ENCODE measurements at regions not wholly inside any gene's neighbourhood (a gene's known extent, or its start where the extent isn't known, plus 50 kb on each side); places are given as distances from the start of the nearest gene placed in this dataset.
"Not testable (repeated sequence)": the region's sequence is repeated elsewhere in the genome, so short reads cannot be mapped to it uniquely, and the experiment has no call there.

DNA sequence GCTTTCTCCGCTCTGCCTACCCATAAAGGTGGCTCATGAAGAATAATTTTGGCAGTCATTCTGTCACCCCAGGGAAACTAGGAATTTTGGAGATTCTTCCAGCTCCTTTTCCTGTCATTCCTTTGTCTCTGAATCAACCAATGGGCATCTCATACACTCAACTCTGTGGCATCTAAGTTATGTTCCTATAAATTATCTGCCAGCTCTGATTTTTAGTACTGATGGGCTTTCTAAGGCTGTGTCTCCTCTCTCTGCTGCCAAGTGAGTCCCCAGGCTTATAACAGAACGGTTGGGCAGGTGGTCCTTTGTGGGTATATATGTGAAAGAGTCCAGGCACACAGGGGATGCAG lies 226.8 kb downstream of the NMUR2 start:
- no peak for DNase-seq (ENCODE audit: low read depth)

DNA sequence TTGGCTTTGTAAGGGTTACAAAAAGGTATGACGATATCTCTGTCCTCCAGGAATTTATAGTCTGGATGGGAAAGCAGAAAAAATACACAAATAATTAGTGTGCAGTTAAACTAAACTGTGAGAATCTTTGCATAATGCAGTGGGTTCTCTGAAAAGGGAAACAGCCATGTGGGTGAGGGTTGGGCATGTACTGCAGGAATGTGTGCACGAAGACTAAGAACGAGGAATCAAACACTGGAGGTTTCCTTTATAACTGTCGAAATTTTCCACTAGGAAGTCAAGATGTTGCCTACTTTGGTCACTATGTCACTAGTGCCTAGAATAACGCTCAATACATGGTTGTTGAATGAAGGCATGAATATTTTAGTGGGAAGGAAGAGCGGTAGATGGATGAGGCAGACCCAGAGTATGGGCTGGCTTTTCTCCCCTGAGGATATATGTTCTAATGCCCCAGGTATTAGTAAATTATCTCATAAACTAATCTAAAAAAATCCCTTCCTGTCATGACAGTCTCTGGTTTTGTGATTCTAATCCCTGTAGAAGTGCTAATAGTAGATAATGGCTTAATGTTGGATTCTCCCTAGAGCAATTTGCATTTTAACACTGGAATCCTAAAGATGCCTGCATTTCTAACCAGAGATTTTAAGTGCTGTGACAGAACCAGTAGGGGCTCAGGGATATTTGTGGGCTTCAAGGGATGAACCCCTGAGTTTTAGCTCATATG lies 227.3 kb downstream of the NMUR2 start:
- DNase-seq (ENCODE audit: low read depth) = no peak

DNA sequence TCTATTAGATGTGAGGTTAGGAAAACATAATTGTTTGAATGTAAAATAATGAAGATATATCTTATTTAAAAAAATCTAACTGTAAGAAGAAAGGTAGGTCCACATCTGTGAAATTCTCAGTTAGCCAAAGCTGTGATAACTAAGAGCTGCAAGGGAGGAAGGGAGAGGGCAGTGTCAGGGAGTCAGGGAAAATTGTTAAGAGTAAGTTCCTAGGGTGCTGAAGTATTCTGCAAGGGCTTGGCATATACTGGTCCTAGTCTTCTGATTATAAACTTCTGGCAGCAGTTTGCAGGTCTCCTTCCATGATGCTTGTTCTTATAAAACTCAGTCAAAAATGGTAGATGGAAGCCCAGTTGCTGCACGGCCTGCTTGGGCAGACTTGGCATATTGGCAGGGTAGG lies 233.2 kb downstream of the NMUR2 start:
- DNase-seq (ENCODE audit: low read depth) = no peak

DNA sequence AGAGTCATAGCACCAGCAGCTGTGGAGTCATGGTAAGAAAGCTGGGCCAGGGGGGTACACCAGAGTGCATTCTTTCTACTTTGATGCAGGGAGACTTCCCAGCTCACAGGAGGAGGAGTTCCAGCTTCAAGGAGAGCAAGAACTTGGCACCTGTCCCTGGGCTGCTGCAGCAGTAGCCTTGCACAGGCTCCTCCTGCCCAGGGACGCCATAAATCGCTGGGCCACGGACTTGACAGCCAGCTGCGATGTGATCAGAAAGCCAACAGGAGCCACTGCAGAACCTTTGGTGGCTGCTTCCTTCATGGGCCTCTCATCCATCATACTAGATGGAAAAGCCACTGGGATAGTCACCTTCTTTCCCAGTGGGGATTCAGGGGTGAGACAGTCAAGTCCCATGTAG lies 234.7 kb downstream of the NMUR2 start:
- no peak for DNase-seq (ENCODE audit: low read depth)

DNA sequence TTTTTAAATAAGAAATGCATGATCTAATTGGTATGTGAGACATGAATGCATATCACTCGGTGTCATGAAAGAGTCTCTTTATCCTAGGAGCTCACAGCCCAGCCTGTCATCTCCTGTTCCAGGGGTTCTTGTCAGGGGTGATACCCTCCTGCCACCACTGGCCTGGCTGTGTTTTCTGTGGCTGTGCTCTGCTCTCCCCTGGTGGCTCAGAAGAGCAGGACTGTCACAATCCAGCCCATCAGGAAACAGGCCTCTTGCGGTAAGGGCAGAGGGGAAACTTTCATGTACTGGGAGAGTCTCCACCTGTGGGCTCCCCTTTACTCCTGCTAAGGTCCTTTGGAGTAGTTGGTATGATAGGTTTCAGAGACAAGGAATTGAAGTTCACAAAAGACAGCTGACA lies 240.2 kb upstream of the GLRA1 start:
- DNase-seq (ENCODE audit: low read depth) = no peak

DNA sequence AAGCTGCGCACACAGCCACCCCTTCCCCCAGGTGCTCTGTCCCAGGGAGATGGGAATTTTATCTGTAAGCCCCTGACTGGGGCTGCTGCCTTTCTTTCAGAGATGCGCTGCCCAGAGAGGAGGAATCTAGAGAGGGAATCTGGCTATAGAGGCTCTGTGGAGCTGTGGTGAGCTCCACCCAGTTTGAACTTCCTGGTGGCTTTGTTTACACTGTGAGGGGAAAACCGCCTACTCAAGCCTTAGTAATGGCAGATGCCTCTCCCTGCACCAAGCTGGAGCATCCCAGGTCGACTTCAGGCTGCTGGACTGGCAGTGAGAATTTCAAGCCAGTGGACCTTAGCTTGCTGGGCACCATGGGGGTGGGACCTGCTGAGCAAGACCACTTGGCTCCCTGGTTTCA lies 235.2 kb upstream of the GLRA1 start:
- not testable (repeated sequence) for DNase-seq (ENCODE audit: low read depth)

DNA sequence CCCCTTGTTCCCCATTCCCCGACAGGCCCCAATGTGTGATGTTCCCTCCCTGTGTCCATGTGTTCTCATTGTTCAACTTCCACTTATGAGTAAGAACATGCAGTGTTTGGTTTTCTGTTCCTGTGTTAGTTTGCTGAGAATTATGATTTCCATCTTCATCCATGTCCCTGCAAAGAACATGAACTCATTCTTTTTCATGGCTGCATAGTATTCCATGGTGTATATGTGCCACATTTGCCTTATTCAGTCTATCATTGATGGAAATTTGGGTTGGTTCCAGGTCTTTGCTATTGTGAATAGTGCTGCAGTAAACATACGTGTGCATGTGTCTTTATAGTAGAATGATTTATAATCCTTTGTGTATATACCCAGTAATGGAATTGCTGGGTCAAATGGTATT lies 229.8 kb upstream of the GLRA1 start:
- DNase-seq (ENCODE audit: low read depth) = not testable (repeated sequence)

DNA sequence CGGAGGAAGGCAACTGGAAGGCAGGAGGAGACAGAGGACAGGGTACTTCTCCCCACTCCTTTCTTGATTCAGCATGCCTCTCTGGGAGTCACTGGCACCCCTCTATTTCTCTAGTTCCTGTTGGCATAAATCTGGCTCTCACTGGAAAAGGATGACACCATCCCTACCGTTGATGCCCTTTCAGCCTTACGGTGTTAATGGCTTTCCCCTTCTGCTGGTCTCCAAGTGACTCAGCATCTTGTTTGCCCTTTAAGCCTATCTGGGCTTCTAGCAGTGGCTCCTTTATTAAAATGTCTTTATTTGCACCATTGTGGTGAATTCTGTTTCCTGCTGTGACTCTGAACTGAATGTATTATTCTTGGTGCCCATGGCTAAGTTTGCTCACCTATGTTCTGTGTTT lies 227.3 kb upstream of the GLRA1 start:
- DNase-seq (ENCODE audit: low read depth) = no peak

DNA sequence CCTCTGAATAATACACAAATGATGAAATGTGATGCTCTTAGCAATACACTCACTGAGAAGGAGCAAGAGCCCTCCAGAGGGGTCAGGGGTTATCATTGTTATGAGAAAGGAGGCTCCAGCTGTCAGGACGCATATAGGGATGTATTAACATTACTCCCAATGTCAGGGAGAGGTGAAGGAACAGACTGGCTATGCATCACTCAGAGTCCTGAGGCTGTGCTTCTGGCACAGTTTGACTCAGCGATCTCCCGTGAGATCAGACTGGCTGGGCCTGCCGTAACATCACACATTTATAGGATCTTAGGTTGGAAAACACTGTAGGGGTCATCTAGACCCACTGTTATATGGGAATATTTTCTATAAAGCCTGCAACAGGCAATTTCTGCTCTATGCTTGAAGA lies 226.5 kb upstream of the GLRA1 start:
- no peak for DNase-seq (ENCODE audit: low read depth)

DNA sequence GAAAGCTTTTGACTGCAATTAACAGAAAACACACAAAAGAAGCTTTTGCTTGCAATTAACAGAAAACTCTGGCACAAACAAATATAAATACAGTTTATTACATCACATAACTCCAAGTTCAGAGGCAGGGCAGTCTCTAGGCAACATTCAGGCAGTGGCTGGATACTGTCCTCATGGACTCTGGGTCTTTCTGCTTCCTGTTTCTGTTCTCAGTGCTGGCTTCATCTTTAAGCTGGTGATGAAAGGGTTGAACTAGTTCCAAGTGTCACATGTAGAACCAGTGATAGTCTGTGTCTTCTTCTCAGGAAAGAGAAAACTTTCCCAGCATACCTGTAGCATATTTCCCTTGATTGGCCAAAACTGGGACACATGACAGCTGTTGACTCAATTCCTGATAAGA lies 222.6 kb upstream of the GLRA1 start:
- no peak for DNase-seq (ENCODE audit: low read depth)

DNA sequence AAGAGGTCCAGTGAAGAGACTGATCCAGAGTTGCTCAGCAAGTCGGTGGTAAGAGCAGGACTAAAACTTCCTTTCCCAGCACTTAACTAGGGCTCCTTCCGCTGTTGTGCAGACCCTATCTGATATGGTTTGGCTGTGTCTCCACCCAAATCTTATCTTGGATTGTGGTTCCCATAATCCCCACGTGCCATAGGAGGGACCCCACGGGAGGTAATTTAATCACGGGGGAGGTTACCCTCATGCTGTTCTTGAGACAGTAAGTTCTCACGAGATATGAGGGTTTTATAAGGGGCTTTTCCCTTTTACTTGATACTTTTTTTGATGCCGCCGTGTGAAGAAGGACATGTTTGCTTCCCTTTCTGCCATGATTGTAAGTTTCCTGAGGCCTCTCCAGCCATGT lies 221.9 kb upstream of the GLRA1 start:
- DNase-seq (ENCODE audit: low read depth) = no peak

DNA sequence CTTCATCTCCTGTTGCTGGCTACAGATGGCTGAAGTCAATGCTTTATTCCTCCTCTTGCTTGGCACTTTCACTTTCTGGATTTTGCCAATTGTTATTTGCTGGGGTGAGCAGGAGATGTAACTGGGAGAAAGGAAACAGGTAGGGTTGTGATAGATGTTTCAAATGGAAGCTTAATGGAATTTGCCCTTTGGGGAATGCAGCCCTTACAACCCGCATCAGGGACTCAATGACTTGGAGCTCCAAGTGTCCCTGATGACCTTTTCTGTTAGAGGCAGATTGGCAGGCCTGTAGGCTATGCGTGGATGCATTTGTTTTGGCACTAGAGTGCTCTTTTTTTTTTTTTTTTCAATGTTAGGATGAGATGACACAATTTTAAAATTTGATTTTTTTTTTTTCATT lies 219.9 kb upstream of the GLRA1 start:
- DNase-seq (ENCODE audit: low read depth) = no peak

DNA sequence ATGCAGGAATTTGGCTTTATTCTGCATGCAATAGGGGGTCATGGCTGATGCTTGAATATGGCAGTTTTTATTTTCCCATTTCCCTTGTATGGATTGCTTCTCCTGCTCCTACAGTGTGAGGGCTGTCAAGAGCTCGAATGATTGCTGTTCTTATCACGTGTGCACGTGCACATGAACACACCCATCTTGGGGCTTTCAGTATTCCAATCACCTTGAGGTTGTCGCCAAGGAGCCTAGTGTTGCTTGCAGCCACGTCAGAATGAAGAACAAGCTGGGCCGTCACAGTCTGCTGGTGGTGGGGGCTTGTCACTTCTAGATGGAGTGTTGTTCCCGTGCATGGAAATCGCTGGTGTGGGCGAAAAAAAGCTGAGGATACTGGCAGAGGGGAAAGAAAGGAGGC lies 219.4 kb upstream of the GLRA1 start:
- no peak for DNase-seq (ENCODE audit: low read depth)

DNA sequence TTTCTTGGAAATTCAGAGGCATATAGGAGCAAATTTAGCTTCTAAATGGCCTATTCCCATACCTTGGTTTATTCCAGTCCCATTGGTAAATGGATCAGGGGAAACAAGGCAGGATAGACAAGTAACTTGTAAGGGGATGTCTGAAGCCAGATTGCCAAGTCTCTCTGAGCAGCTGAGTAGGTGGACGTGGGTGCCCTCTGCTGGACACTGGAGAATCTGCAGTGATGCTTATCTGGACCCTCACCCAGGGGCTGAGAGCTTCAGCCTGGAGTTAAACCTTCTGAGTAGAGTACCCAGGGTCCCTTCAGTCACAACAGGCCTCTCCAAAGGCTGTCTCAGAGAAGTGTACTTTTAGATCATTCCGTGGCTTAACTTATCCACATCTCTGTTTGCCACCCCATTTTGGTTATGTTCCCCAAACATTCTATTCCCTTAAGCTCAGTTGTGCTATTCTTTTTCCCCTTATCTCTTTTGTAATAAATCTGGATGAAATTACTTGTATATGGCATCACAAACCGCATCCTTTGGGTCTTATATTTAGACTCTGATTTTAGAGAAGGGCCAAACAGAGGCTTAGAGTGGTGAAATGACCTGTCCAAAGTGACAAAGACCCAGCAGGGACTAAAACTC lies 218.3 kb upstream of the GLRA1 start:
- peak; percentile 41 for DNase-seq (ENCODE audit: low read depth)

DNA sequence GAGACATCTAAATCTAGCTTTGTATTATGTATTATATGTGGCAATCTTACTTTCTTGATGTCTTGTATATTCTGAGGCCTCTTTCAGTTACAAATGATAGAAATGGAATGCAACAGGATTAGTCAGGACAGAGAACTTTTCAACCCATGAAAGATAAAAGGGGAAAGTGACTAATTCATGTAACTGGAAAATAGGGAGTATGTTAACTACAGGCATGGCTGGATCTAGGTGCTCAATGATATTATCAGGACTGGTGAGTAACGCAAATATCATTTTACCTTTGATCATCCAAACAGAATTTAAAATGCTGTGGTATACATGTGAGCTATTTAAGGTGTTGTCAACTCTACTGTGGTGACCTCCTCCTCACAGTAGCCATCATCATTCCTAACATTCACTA lies 215.7 kb upstream of the GLRA1 start:
- peak; percentile 25 for DNase-seq (ENCODE audit: low read depth)

DNA sequence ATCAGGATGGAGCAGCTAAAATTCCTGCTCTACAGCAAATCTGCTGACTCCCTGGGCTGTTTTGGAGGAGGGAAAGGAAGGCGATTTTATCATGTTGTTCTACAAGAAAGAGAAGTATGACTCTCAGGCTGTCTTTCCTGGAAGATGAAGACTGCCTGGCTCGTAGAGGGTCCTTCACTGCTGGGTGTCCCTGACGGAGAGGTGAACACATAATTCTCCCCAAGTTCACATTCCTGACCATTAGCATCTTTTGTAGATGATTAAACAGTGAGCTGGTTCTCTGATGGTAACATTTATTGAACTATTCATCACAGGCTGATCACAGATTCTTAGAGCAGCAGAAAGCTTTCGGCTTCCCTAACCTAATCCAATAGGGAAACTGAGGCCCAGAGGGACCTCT lies 212.4 kb upstream of the GLRA1 start:
- no peak for DNase-seq (ENCODE audit: low read depth)

DNA sequence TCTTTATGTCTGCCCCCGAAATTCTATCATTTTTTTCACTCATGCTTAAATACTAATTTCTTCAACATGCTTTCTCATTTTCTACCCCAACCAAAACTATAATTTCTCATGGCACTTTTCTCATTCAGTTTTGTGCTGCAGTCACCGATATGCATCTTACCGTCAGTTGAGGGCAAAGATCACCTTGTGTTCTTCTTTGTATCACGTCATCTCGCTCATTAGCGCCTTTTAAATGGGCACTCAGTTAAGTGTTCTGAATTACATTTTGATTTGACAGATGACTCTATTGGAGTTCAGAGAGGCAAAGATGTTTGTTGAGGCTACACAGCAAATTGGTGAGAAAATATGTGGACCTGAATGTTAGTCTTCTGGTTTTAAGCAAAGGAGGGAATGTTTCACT lies 211.7 kb upstream of the GLRA1 start:
- DNase-seq (ENCODE audit: low read depth) = no peak

DNA sequence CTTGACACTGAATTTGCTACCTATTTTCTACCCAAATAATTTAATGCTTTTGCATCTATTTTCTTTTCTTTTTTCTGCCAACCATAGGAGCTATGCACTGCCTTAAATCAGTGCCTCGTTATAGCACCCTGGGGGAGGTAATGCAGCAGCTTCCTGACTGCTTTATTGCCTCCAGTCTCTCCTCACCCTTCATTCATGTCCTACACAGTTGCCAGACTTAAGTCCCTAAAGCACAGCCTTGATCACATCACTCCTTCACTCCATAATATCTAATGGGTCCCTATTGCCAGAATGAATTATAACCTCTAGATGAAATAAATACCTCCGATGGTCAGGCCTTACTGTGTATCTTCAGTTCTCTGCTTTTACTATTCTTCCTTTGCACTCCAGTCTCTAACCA lies 211.2 kb upstream of the GLRA1 start:
- no peak for DNase-seq (ENCODE audit: low read depth)

DNA sequence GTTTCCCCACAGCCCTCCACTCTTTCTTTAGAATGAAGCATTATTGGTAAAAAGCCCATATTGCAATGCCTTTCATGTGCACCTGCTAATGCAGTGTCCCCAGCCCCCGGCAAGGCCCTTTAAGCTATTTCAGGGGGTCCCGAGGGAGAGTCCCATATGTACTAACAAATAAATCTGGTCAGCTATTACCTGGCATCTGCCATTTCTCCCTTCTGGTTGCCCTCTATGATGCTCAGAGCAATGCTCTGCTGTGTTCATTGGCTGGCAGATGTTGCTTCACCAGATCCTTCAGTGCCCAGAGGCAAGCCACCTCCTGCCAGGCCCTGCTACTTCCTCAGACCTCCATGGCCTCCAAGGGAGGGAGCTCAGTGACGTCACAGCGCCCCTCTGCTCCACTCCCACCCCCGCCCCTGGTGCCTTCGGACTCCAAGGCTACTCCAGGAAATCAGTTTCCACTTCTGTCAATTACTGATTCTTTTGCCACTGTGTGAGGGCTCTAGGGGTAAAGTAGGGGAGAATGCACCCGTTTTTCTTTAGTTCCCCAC lies 201.1 kb upstream of the GLRA1 start:
- no peak for DNase-seq (ENCODE audit: low read depth)

DNA sequence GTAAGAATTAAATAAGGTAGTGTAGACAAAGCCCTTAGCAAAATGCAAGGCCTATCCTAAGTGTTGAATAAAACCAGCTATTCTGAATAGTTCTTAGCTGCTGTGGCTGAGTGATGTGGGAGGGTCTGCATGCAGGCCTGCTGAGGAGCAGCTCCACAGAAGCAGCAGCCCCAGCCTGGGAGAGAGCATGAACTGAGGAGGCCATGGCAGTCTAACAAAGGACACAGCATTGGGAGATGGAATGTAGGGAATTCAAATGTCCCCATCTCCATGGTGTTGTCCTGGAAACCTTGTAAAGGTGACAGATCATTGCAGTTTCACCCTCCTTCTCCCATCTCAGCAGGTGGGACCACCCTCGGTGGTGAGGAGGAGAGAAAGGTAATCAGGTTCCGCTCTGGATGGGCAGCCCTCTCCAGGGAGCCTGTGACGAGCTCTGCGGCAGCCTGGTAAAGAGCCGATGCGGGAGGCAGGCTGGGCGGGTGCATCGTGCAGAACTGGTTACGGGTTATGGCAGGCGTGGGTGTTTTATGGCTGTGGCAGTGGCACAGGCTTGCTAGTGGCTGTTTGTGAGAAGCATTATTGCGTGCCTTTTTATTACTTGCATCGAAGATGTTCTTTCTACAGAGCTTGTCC lies 199.9 kb upstream of the GLRA1 start:
- no peak for DNase-seq (ENCODE audit: low read depth)

DNA sequence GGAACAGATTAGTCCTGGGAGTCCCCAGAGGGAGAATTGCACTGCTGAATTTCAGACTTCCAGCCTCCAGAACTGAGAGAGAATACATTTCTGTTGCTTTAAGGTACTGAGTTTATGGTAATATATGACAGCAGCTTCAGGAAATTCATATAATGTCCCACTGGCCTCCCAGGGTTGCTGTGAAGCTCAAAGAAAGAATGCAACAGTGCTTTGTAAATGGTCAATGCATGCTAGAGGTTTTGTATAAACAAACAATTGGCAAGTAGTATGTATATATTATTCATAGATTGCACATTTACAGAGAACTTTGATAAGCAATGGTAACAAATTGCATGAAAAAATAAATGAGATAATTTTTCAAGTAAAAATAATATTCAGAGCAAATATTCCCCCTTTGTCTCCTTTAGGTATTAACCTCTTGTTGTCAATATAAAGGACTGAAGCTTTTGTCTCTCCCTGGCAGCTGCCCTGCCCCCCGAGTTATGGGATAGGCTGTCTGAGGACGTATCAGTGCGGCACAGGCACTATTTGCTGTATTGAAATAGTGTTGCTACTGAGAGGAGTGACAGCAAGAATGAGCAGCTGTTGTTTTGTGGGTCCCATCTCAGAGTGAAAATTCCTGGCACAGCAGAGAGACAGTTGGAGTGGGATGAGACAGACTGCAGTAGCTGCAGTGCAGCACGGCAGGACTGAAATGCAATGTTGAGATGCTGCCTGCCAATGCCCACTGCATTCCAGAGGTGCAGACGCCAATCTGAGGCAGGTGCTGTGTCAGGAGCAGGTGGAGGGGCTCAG lies 194.2 kb upstream of the GLRA1 start:
- DNase-seq (ENCODE audit: low read depth) = no peak

DNA sequence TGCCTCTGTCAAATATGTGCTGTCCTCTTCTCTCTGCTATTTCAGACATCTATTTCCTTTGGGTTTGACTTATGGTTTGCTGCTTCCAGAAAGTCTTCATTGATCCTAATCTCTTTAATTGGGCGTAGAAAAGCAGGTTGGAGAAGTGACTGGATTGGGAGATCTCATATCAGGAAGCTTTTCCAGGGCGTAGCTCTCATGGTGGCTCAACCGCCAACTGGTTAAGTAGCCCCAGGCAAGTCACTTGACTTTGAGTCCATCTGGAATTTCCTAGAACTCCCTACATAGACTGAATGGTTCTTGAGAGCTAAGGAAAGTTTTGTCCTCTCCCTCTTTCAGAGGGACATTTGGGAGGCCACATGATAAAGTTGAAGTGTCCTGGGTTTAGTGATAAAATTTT lies 192.3 kb upstream of the GLRA1 start:
- no peak for DNase-seq (ENCODE audit: low read depth)

DNA sequence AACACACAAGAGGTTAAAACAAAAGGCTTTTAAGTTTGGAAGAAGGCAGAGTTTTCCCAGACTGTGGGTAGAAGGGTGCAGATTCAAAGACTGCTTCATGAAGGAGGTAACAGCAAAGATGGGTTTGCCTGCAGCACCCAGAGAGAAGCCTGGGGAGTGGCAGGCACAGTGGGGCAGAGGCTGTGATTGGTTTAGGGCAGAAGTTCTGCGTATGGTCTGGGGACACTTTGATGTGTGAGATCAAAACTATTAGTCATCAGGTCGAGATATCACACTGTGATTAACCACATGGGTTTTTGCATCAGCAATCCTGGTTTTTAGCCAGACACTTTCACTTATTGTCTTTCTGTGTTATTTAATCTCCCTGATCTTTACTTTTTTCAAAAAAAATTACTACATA lies 188.8 kb upstream of the GLRA1 start:
- no peak for DNase-seq (ENCODE audit: low read depth)
